ENCODE measurements at regions not wholly inside any gene's neighbourhood (a gene's known extent, or its start where the extent isn't known, plus 50 kb on each side); places are given as distances from the start of the nearest gene placed in this dataset.
A peak's percentile ranks its signal among the peaks of the same experiment; 100 is the strongest.

DNA sequence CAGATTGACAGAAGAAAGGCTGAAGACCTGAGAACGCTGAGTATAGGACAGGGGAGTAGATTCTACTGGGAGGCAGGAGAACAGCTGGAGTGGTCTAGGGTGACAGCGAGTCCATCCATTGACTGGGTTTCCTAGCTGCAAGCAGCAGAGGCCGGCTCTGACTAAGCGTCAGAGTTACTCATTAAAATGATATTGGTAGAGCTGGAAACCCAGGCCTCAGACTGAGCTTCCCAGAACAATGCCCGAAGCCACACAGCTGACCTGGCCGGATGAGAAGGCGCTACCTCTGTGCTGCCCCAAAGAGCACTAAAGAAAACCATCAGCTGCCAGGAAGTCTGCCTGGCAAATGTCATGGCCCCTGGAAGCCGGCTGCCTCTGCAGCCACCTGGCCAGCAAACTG, 78.5 kb upstream of the FZD10 start:
- Histone ChIP-seq H3K4me1 (peaks cover 0 to 8% (median 0%) of the 10 kb centered on the region in 12 donors), H3K36me3 (no peaks in the 10 kb centered on the region), H3K27ac (no peak overlapping the region), H3K27me3 (peaks cover 0 to 25% (median 0%) of the 10 kb centered on the region in 9 donors), H3K4me3 (no peak overlapping the region), H3K9me3 (no peaks in the 10 kb centered on the region)
- no peak for DNase-seq
- TF ChIP-seq, protein P1, sequence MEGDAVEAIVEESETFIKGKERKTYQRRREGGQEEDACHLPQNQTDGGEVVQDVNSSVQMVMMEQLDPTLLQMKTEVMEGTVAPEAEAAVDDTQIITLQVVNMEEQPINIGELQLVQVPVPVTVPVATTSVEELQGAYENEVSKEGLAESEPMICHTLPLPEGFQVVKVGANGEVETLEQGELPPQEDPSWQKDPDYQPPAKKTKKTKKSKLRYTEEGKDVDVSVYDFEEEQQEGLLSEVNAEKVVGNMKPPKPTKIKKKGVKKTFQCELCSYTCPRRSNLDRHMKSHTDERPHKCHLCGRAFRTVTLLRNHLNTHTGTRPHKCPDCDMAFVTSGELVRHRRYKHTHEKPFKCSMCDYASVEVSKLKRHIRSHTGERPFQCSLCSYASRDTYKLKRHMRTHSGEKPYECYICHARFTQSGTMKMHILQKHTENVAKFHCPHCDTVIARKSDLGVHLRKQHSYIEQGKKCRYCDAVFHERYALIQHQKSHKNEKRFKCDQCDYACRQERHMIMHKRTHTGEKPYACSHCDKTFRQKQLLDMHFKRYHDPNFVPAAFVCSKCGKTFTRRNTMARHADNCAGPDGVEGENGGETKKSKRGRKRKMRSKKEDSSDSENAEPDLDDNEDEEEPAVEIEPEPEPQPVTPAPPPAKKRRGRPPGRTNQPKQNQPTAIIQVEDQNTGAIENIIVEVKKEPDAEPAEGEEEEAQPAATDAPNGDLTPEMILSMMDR (IDR thresholded peaks at IDR 0.05) = no peak
- no peak for TF ChIP-seq POLR2A (IDR thresholded peaks at IDR 0.05)
- WGBS, 4 donors = 80 to 93% (median 88%) methylated on average over 8 of the region's 8 CpGs
- no peak for ATAC-seq
- intact Hi-C loops (cut with DNase I) = no loop called here

DNA sequence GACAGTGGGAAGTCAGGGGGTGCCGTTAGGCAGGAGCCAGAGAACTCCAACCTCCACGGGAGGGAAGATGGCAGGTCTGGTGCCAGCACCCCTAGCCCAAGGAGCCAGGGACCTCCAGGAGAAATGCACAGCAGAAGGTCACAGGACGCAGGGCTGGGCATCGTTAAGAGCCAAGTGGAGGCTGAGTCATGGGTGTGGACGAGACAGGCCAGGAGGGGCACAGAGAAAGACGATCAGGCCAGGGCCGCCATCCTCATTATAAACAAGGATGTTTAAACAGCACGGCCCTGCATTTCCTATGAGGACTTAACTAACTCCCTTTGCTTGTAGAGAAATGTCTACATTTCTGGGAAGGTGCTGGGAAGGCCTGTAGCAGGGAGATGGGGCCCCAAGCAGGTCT, 77.9 kb upstream of the FZD10 start:
- no peaks in the 10 kb centered on the region for H3K36me3 ChIP-seq
- intact Hi-C loops (cut with DNase I) = no loop called here
- DNase-seq (no peak), ATAC-seq (no peak)
- H3K27me3 ChIP-seq = peaks cover 0 to 25% (median 0%) of the 10 kb centered on the region in 9 donors
- H3K4me1 ChIP-seq = peaks cover 0 to 8% (median 0%) of the 10 kb centered on the region in 12 donors
- 74 to 84% (median 78%) methylated on average over 8 of the region's 8 CpGs for WGBS, 4 donors
- no peak overlapping the region for H3K27ac ChIP-seq
- H3K9me3 ChIP-seq = no peaks in the 10 kb centered on the region
- no peak overlapping the region for H3K4me3 ChIP-seq
- TF ChIP-seq, protein P1 (IDR thresholded peaks at IDR 0.05) = no peak
- TF ChIP-seq POLR2A (IDR thresholded peaks at IDR 0.05) = no peak

DNA sequence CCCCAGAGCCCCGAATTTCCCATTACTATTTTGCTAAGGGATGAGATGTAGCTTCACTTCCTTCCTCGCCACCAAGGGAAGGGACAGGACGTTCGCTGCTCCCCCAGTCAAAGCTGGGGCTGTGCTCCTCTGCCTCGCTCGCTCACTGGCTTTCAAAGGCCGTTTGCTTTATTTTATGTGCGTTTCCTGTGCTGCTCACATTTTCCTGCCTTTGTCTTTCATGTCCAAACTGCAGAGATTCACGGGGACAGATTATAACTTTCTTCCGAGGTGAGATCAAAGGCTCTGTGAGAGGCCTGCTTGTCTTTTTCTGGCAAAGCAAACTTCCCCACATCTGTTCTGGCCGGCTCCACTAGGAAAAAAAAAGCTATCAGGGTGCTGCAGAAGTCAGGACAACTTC, 76.0 kb upstream of the FZD10 start:
- no peak for DNase-seq
- peaks cover 0 to 8% (median 0%) of the 10 kb centered on the region in 12 donors for H3K4me1 ChIP-seq
- H3K9me3 ChIP-seq = no peaks in the 10 kb centered on the region
- intact Hi-C loops (cut with DNase I) = no loop called here
- TF ChIP-seq, protein P1 (IDR thresholded peaks at IDR 0.05) = no peak
- no peak for TF ChIP-seq POLR2A (IDR thresholded peaks at IDR 0.05)
- ATAC-seq = peak in 1 of 4 donors; percentile 26
- H3K4me3 ChIP-seq = no peak overlapping the region
- no peak overlapping the region for H3K27ac ChIP-seq
- WGBS, 4 donors = 14 to 17% (median 17%) methylated on average over 11 of the region's 11 CpGs
- H3K36me3 ChIP-seq = no peaks in the 10 kb centered on the region
- H3K27me3 ChIP-seq = peaks cover 0 to 23% (median 0%) of the 10 kb centered on the region in 9 donors

DNA sequence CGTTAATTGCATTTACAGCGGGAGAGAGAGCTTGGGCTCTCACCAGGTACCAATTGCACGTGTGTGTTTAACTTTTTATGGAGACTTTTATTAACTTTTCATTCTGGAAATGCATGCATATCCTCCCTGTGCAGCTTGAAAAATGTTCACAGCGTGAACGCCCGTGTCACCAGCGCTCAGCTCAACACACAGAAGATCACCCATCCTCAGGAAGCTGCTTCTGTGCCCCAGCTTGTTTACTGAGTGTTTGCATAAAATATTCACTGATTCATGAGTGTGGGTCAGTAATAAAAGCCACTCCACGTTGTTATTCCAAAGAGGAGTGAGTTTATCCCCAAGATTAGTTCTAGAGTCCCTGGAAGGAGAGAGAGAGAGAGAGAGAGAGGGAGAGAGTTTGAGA, 75.5 kb upstream of the FZD10 start:
- Histone ChIP-seq H3K27me3 (peaks cover 0 to 17% (median 0%) of the 10 kb centered on the region in 9 donors), H3K36me3 (no peaks in the 10 kb centered on the region), H3K4me1 (peaks cover 0 to 8% (median 0%) of the 10 kb centered on the region in 12 donors), H3K27ac (no peak overlapping the region), H3K4me3 (no peak overlapping the region), H3K9me3 (no peaks in the 10 kb centered on the region)
- TF ChIP-seq, protein P1 (IDR thresholded peaks at IDR 0.05) = no peak
- no peak for TF ChIP-seq POLR2A (IDR thresholded peaks at IDR 0.05)
- ATAC-seq (no peak), DNase-seq (no peak)
- intact Hi-C loops (cut with DNase I) = no loop called here
- WGBS, 4 donors = 25 to 35% (median 28%) methylated on average over 7 to 8 of the region's 8 CpGs
